ENCODE measurements at regions not wholly inside any gene's neighbourhood (a gene's known extent, or its start where the extent isn't known, plus 50 kb on each side); places are given as distances from the start of the nearest gene placed in this dataset.

- Histone ChIP-seq H3K4me1 (replicated peaks in 1 of 2; ENCODE audit: control insufficient read depth in 2 of 2, insufficient read depth in 2 of 2, low read length in 2 of 2) (no peaks in the 10 kb centered on the region), H3K9me1 (ENCODE audit: control insufficient read depth, insufficient read depth, low read length) (no peaks in the 10 kb centered on the region), H3K27ac (ENCODE audit: extremely low read depth, low read depth, low read length) (no peak overlapping the region), H3K9me3 (replicated peaks; ENCODE audit: control insufficient read depth, insufficient read depth, low read depth, low read length) (no peaks in the 10 kb centered on the region), H3K27me3 (ENCODE audit: control insufficient read depth in 2 of 2, insufficient read depth in 2 of 2, low read length in 2 of 2) (no peaks in the 10 kb centered on the region), H3K9ac (ENCODE audit: insufficient read depth in 1 of 2, low read depth in 2 of 2, low read length in 2 of 2) (no peak overlapping the region), H3K4me3 (no peak overlapping the region), H2AFZ (ENCODE audit: low read depth, low read length) (no peak overlapping the region), H4K20me1 (replicated peaks; ENCODE audit: control insufficient read depth, insufficient read depth, low read length) (no peaks in the 10 kb centered on the region), H3K79me2 (ENCODE audit: control insufficient read depth, insufficient read depth, low read length) (no peaks in the 10 kb centered on the region), H3K36me3 (ENCODE audit: control insufficient read depth, insufficient read depth, low read length) (no peaks in the 10 kb centered on the region), H3K4me2 (ENCODE audit: insufficient read depth, low read length) (no peak overlapping the region)
- WGBS (ENCODE audit: insufficient coverage, low coverage, missing lambda C conversion rate) = 0% methylated on average over 1 of the region's 1 CpG
- in situ Hi-C loops (cut with MboI) (no loop called here), intact Hi-C loops (cut with micrococcal nuclease) (no loop called here)
- FAIRE-seq (no peak), DNase-seq (ENCODE audit: extremely low read depth in 1 of 4, low spot score in 3 of 4) (no peak), ATAC-seq (no peak)
- TF ChIP-seq ZNF263 (CRISPR knock-in tag; IDR thresholded peaks at IDR 0.05; ENCODE audit: borderline replicate concordance) = no peak
- TF ChIP-seq PRMT5 (CRISPR knock-in tag; IDR thresholded peaks at IDR 0.05) = no peak
- BruUV-seq (replicated peaks) = no TSS peak
- ChIA-PET POLR2A (no interaction called here), CTCF (ENCODE audit: low intra/inter-chr PET ratio) (no interaction called here)
Observed at GRCh38 chr12:41846718-41847117, 298.0 kb downstream of the GXYLT1 start.

DNA sequence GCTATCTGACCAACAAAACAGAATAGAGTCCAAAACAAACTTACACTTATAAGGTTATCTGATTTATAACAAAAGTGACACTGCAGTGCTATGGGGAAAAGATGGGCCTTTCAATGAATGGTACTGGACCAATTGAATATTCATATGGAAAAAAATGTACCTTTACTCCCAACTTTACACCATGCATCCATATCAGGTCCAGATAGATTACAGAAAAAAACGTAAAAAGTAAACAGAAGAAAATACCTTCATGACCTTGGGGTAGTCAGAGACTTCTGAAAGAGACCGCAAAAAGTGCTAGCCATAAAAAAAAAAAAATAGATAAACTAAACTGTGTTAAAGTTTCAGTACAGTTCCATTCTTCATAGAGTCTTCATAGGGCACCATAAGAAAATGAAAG, 308.3 kb downstream of the GXYLT1 start:
- ChIA-PET POLR2A (no interaction called here), CTCF (ENCODE audit: low intra/inter-chr PET ratio) (no interaction called here)
- H3K36me3 ChIP-seq (ENCODE audit: control insufficient read depth, insufficient read depth, low read length) = no peaks in the 10 kb centered on the region
- no peak overlapping the region for H3K27ac ChIP-seq (ENCODE audit: extremely low read depth, low read depth, low read length)
- no peaks in the 10 kb centered on the region for H3K9me1 ChIP-seq (ENCODE audit: control insufficient read depth, insufficient read depth, low read length)
- ATAC-seq = no peak
- no peaks in the 10 kb centered on the region for H3K79me2 ChIP-seq (ENCODE audit: control insufficient read depth, insufficient read depth, low read length)
- in situ Hi-C loops (cut with MboI) (no loop called here), intact Hi-C loops (cut with micrococcal nuclease) (no loop called here)
- H3K4me3 ChIP-seq = no peak overlapping the region
- H4K20me1 ChIP-seq (replicated peaks; ENCODE audit: control insufficient read depth, insufficient read depth, low read length) = no peaks in the 10 kb centered on the region
- 0% methylated on average over 2 of the region's 2 CpGs for WGBS (ENCODE audit: insufficient coverage, low coverage, missing lambda C conversion rate)
- H3K4me1 ChIP-seq (replicated peaks in 1 of 2; ENCODE audit: control insufficient read depth in 2 of 2, insufficient read depth in 2 of 2, low read length in 2 of 2) = no peaks in the 10 kb centered on the region
- DNase-seq (ENCODE audit: extremely low read depth in 1 of 4, low spot score in 3 of 4) = no peak
- H2AFZ ChIP-seq (ENCODE audit: low read depth, low read length) = no peak overlapping the region
- H3K9ac ChIP-seq (ENCODE audit: insufficient read depth in 1 of 2, low read depth in 2 of 2, low read length in 2 of 2) = no peak overlapping the region
- no peak for FAIRE-seq
- no TSS peak for BruUV-seq (replicated peaks)
- no peak overlapping the region for H3K4me2 ChIP-seq (ENCODE audit: insufficient read depth, low read length)
- H3K9me3 ChIP-seq (replicated peaks; ENCODE audit: control insufficient read depth, insufficient read depth, low read depth, low read length) = no peaks in the 10 kb centered on the region
- no peaks in the 10 kb centered on the region for H3K27me3 ChIP-seq (ENCODE audit: control insufficient read depth in 2 of 2, insufficient read depth in 2 of 2, low read length in 2 of 2)
- TF ChIP-seq ZNF518B (CRISPR knock-in tag; IDR thresholded peaks at IDR 0.05) = no peak
- no peak for TF ChIP-seq ZNF121 (CRISPR knock-in tag; conservative IDR thresholded peaks at IDR 0.05)
- TF ChIP-seq ZC3H4 (CRISPR knock-in tag; IDR thresholded peaks at IDR 0.05; ENCODE audit: borderline replicate concordance) = no peak
- no peak for TF ChIP-seq HNRNPK (IDR thresholded peaks at IDR 0.05; ENCODE audit: low read depth, low read length, poor library complexity, severe bottlenecking)
- no peak for TF ChIP-seq GTF2F1 (IDR thresholded peaks at IDR 0.05; ENCODE audit: low read depth, low read length)
- TF ChIP-seq ZNF134 (CRISPR knock-in tag; conservative IDR thresholded peaks at IDR 0.05) = no peak
- TF ChIP-seq ELF4 (CRISPR knock-in tag; IDR thresholded peaks at IDR 0.05) = no peak
- no peak for TF ChIP-seq PTTG1 (tag; IDR thresholded peaks at IDR 0.05; ENCODE audit: low read depth)
- TF ChIP-seq MECOM (CRISPR knock-in tag; IDR thresholded peaks at IDR 0.05) = no peak
- no peak for TF ChIP-seq SAFB (IDR thresholded peaks at IDR 0.05; ENCODE audit: borderline replicate concordance, low read depth, low read length)
- no peak for TF ChIP-seq NFXL1 (CRISPR knock-in tag; IDR thresholded peaks at IDR 0.05)
- no peak for TF ChIP-seq ZNF444 (CRISPR knock-in tag; IDR thresholded peaks at IDR 0.05)
- TF ChIP-seq IFI16 (CRISPR knock-in tag; IDR thresholded peaks at IDR 0.05) = no peak
- no peak for TF ChIP-seq GABPB2 (CRISPR knock-in tag; conservative IDR thresholded peaks at IDR 0.05)
- no peak for TF ChIP-seq GATA2 (CRISPR knock-in tag; IDR thresholded peaks at IDR 0.05)

Data from K562 (cell line).